Embryonic facial prominence (tissue), 1 donor: ENCODE measurements at regions not wholly inside any gene's neighbourhood (a gene's known extent, or its start where the extent isn't known, plus 50 kb on each side); places are given as distances from the start of the nearest gene placed in this dataset.
"Not testable (repeated sequence)": the region's sequence is repeated elsewhere in the genome, so short reads cannot be mapped to it uniquely, and the experiment has no call there.

Source experiments
- DNase-seq: peaks from one replicate; pipeline ENCODE4 v3.0.0-alpha.2; 2016; ENCODE audit errors: extremely low spot score

DNA sequence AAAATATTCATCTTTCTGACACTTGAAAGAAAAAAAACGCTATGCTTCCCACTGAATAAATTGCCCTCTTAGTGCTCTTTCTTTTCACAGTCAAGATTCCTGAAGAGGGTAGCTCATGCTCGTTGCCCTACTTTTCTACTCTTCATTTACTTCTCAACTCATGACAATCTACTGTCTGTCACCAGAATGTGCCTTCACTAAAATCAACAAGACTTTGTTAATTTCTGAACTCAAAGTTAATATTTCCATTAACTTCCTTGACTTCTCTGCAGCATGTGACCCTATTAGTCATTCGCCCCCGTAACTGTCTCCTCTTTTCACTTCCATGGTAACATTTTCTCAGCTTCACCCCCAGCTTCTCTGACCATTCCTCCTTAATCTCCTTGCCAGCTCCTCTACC, 98.9 kb upstream of the MAPRE2 start:
- DNase-seq = no peak

DNA sequence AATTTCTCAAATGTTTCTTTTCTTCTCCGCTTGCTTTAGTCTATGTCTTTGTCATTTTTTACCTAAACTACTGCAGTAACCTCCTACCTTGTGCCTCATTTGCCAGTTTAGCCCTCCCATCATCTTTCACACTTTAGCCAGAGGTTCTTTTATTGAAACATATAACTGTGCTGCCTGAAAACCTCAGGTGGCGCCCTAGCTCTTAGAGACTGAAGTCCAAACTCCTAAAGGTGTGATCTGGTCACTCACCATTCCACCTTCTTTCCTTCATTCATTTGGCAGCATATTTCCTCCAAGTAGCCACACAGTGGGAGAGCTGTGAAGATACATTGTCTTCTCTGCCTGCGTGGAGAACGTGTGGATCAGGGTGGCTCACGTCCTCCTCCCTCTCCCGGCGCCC, 98.2 kb upstream of the MAPRE2 start:
- no peak for DNase-seq

- no peak for DNase-seq
Observed at GRCh38 chr18:34943587-34943986, 97.6 kb upstream of the MAPRE2 start.

- no peak for DNase-seq
Observed at GRCh38 chr18:34947711-34948125, 93.5 kb upstream of the MAPRE2 start.

DNA sequence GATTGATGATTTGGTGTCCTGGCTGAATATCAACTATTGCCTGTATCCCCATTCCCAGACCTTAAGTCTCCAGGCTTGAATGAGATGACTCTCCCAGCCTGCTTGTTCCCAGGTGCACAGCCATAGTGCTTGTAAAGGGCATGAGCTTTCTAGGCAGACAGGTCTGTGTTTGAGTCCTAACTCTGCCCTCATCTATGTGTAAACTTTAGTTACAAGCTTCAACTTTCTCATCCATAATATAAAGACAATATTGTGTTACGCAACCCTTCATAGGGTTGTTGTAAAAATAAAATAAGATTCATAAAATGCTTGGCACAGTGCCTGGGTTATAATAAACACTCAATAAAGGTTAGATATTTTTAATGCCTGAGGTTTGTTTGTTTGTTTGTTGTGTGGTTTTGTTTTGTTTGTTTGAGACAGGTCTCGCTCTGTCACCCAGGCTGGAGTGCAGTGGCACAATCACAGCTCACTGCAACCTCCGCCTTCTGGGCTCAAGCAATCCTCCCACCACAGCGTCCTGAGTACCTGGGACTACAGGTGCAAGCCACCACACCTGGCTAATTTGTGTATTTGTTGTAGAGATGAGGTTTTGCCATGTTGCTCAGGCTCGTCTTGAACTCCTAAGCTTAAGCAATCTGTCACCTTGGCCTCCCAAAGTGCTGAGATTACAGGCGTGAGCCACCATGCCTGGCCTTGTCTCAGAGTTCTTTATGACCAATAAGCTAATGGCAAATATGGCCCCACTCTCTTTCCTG, 89.4 kb upstream of the MAPRE2 start:
- DNase-seq = no peak

DNA sequence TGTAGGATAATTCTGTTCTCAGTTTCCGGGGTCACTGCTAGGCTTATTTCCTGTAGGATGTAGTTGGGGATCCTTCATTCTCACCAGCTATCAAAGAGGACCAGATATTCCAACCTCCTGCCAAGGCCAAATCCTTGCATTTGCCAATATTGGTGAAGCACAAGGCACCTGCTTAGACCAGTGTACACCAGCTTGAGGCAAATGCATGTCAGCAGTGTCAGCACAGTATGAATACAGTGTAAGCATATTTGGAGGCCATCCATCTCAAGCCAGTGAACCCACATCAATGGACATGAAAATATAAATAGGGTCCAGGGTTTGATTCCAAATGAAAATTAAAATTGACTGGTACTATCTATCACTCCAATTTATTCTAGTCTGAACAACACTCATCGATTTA, 88.0 kb upstream of the MAPRE2 start:
- DNase-seq = no peak

DNA sequence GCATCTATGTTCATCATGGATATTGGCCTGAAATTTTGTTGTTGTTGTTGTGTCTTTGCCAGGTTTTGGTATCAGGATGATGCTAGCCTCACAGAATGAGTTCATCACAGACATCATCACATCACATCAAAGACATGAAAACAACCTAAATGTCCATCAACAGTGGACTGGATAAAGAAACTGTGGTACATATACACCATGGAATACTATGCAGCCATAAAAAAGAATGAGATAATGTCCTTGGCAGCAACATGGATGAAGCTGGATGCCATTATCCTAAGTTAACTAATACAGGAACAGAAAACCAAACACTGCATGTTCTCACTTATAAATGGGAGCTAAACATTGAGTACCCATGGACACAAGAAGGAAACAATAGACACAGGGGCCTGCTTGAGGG, 85.7 kb upstream of the MAPRE2 start:
- DNase-seq = not testable (repeated sequence)

GRCh38 chr18:34956663-34957062, 84.5 kb upstream of the MAPRE2 start:
- DNase-seq = no peak

DNA sequence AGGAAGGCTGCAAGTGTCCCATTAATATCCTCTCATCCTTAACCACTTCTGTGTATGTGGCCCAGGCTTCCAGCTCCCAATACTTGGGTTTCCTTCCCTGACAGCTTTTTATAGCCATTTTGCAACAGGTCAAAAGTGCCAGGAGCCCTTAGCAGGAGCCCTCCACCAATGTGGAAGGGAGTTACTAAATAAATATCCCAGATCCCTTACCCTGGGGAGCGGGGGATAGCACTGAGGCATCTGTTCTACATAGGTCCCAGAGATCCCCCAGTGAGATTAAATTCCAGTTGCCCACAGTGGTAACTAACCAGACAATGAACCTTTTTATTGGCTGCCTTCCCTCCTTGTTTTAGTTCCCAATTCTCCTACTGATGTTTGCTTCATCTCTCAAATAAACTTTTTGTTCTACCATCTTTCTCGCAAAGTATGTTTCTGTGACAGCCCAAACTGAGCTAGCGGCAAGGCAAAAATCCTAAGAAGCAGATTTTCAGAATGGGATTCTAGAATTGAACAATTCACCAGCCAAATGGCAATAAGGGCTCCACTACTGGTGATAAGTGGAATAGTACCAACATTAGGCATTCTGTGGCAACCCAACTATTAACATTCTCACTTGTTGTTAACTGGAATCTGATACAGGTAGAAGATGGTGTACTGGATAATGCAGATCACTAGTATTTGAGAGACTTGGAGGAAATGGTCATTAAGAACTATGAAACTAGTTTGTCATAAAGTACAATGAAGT, 83.9 kb upstream of the MAPRE2 start:
- no peak for DNase-seq

DNA sequence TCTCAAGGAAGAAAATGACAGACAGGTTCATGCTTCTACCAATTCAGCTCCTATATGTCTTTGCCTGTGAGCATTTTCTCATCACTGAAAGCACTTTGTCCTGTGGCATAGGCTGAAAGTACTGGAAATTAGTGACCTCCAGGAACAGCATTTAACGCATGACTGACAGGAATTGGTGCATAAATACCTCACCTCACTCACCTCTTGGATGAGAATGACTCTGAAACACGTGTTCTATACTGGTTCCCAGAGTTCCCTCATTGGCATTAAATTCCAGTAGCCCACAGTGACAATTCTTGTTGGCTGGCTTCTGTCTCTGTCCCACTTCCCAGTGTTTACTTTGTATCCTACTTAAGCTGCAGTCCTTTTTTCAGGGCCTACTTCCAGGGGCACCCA, 83.4 kb upstream of the MAPRE2 start:
- no peak for DNase-seq

- DNase-seq = no peak
Observed at GRCh38 chr18:34959211-34959829, 81.9 kb upstream of the MAPRE2 start.

DNA sequence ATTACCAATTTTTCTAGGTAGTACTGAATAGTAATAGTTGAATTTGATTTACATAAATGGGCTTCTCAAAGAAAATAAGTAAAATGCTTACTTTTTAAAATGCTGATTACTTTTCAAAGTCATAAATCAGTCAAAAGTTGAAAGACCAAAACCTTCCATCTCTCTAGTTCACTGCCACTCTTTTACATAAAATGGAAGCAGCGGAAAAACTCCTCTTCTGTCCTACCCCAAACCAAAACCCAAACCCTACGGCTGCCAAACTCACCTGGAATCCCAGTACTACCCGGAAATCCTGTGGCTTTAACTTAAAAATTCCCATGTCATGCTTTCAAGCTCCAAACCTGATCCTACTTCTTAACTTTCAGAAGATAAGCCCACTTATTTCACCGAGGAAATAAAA, 81.2 kb upstream of the MAPRE2 start:
- DNase-seq = no peak

GRCh38 chr18:34965108-34965507, 76.1 kb upstream of the MAPRE2 start:
- DNase-seq = no peak

DNA sequence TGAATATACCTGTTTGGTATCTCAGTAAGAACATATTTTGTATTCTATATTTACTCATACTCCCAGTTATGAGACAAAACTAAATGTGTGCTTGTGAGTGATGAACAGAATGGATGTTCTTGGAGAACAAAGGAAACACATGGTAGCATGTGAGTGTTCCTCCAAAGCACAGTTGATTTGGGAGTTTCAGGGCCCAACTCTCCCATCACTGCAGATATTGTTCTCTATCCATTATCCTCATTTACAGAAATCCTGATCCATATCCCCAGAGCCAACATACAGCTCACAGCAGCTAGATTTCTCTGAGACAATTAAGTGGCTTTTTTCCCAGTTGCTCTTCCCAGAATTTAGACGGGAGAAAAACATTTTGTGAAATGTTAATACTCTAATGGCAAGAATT, 75.6 kb upstream of the MAPRE2 start:
- no peak for DNase-seq

GRCh38 chr18:34970106-34970505, 71.1 kb upstream of the MAPRE2 start:
- no peak for DNase-seq

DNA sequence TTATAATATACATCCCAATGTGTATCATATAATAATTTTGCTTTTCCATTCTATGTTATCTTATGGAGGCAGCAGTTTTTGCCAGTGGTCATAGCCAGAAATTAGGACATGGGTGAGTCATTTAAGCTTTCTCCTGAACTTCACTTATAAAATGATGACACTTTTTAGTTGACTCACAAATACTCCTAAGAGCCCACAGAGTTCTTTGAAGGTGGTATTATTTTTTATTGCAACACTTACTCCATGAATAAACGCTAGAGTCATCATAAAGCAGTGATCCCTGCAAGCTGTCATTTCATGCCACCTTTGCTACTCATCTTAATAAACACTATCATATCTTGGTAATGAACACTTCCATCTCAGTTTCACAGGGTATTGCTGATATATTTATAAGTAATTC, 69.9 kb upstream of the MAPRE2 start:
- no peak for DNase-seq

- DNase-seq = no peak
Observed at GRCh38 chr18:34972765-34973414, 68.3 kb upstream of the MAPRE2 start.

GRCh38 chr18:34976123-34976522, 65.1 kb upstream of the MAPRE2 start:
- no peak for DNase-seq

DNA sequence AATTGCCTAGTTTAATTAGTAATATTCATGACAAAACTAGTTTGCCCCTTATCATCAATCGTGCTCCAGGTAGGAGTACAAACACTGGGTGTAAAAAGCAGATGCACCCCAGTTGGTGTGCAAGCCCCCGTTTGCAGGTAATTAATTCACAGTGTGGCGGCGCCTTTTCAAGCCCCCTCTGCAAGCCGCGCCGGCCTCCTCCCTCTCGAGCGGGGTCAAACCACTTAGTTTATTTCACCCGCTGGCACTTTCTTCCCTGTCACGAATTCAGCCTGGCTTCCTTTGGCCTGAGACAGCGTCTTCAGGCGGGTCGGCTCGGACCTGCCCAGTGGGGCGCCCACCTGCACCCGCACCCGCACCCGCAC, 64.7 kb upstream of the MAPRE2 start:
- DNase-seq = no peak

DNA sequence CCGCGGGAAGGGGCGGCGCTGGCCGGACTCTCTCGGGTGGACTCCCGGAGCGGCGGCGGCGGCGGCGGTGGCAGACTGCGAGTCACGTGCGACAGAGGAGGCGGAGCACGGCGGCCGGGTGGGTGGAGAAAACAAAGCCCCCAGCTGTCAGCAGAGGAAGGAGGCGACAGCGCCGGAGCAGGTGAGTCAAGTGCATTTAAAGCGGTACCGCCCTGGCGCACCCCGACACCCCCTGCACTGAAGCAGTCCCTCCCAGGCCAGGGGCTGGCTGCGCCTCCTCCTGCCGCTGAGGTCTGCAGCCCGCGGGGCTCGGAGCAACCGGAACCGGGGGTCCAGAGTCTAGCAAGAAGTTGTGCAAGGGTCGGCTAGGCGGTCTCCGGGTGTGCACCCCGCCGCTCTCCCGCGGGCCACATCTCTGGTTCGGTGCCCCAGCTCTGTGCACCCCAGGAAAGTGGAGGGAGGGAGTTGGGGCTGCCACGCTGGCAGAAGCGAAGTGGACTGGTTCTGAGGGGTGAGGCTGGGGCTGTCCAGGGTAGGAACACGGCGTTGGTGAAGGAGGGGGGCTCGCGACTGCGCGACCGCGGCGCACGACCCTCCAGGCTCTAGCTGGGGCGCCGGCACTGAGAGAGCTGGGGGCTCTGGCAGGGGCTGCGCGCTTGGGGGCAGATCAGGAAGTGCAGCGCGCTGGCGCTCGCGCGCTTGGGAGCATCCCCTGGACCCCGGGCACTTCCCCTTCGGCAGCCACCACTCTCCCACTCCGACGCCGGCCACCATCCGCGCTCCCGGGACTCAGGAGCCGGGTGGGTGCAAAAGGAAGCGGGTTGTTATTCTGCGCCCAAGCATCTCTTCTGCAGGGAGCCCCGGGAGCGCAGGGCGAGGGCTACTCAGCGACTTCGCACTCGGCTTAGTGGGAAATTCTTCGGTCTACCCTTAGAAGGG, 64.0 kb upstream of the MAPRE2 start:
- DNase-seq = no peak

- no peak for DNase-seq
Observed at GRCh38 chr18:34977838-34978532, 63.2 kb upstream of the MAPRE2 start.
